Hematopoietic multipotent progenitor cell treated with erythropoietin and hydrocortisone succinate and interleukin-3 and kit ligand, for 15 days (in vitro differentiated cells): ENCODE measurements at regions not wholly inside any gene's neighbourhood (a gene's known extent, or its start where the extent isn't known, plus 50 kb on each side); places are given as distances from the start of the nearest gene placed in this dataset.
"Not testable (repeated sequence)": the region's sequence is repeated elsewhere in the genome, so short reads cannot be mapped to it uniquely, and the experiment has no call there.

Experiments used
- DNase-seq: peaks from one replicate; pipeline ENCODE4 v3.0.0-alpha.2; 2015; ENCODE audit warnings: low spot score

GRCh38 chr12:128078301-128078971, 188.5 kb upstream of the TMEM132C start:
- DNase-seq = no peak

- DNase-seq = no peak
Observed at GRCh38 chr12:128079446-128079845, 187.5 kb upstream of the TMEM132C start.

GRCh38 chr12:128083132-128083729, 183.7 kb upstream of the TMEM132C start:
- DNase-seq = no peak

- no peak for DNase-seq
Observed at GRCh38 chr12:128088926-128089325, 178.0 kb upstream of the TMEM132C start.

- no peak for DNase-seq
Observed at GRCh38 chr12:128089961-128090360, 177.0 kb upstream of the TMEM132C start.

GRCh38 chr12:128091101-128091720, 175.8 kb upstream of the TMEM132C start:
- DNase-seq = no peak

- no peak for DNase-seq
Observed at GRCh38 chr12:128091951-128092382, 175.0 kb upstream of the TMEM132C start.

- no peak for DNase-seq
Observed at GRCh38 chr12:128098730-128099129, 168.2 kb upstream of the TMEM132C start.

GRCh38 chr12:128103152-128103551, 163.8 kb upstream of the TMEM132C start:
- DNase-seq = no peak

- DNase-seq = no peak
Observed at GRCh38 chr12:128109236-128109635, 157.7 kb upstream of the TMEM132C start.

- no peak for DNase-seq
Observed at GRCh38 chr12:128109636-128110035, 157.3 kb upstream of the TMEM132C start.

- DNase-seq = no peak
Observed at GRCh38 chr12:128111333-128111732, 155.6 kb upstream of the TMEM132C start.

- DNase-seq = no peak
Observed at GRCh38 chr12:128111951-128112350, 155.0 kb upstream of the TMEM132C start.

GRCh38 chr12:128113250-128113649, 153.7 kb upstream of the TMEM132C start:
- not testable (repeated sequence) for DNase-seq

- DNase-seq = no peak
Observed at GRCh38 chr12:128114485-128114884, 152.5 kb upstream of the TMEM132C start.

GRCh38 chr12:128116537-128116936, 150.4 kb upstream of the TMEM132C start:
- DNase-seq = no peak

GRCh38 chr12:128120035-128120434, 146.9 kb upstream of the TMEM132C start:
- no peak for DNase-seq

- DNase-seq = no peak
Observed at GRCh38 chr12:128121424-128121823, 145.5 kb upstream of the TMEM132C start.

- DNase-seq = no peak
Observed at GRCh38 chr12:128123096-128123495, 143.9 kb upstream of the TMEM132C start.

- DNase-seq = no peak
Observed at GRCh38 chr12:128131955-128132354, 135.0 kb upstream of the TMEM132C start.

- DNase-seq = no peak
Observed at GRCh38 chr12:128133321-128134073, 133.5 kb upstream of the TMEM132C start.

GRCh38 chr12:128137140-128137539, 129.8 kb upstream of the TMEM132C start:
- DNase-seq = no peak

- DNase-seq = no peak
Observed at GRCh38 chr12:128138125-128138524, 128.8 kb upstream of the TMEM132C start.
